ENCODE measurements at regions not wholly inside any gene's neighbourhood (a gene's known extent, or its start where the extent isn't known, plus 50 kb on each side); places are given as distances from the start of the nearest gene placed in this dataset.

GRCh38 chr4:151820004-151820403, 59.2 kb upstream of the GATB start:
- no TSS peak for BruUV-seq (replicated peaks)
- Histone ChIP-seq H3K36me3 (ENCODE audit: low read depth, low read length) (no peaks in the 10 kb centered on the region), H3K27ac (ENCODE audit: low read length) (no peak overlapping the region), H3K27me3 (ENCODE audit: low read length) (no peaks in the 10 kb centered on the region), H3K4me2 (ENCODE audit: low read length) (no peak overlapping the region), H3K9me2 (replicated peaks; ENCODE audit: low read length) (no peaks in the 10 kb centered on the region), H3K4me3 (ENCODE audit: low read length) (no peak overlapping the region), H3K4me1 (ENCODE audit: insufficient read depth, low read length) (no peaks in the 10 kb centered on the region), H3K79me2 (ENCODE audit: low read length) (no peaks in the 10 kb centered on the region), H4K20me1 (ENCODE audit: low read length) (no peaks in the 10 kb centered on the region), H2AFZ (ENCODE audit: low read length) (no peak overlapping the region), H3K9ac (ENCODE audit: low read length) (no peak overlapping the region), H3K9me3 (ENCODE audit: low read length) (no peaks in the 10 kb centered on the region), H3F3A (ENCODE audit: low read length, unreplicated experiment) (no peaks in the 10 kb centered on the region)
- intact Hi-C loops (cut with micrococcal nuclease), result no loop called here
- TF ChIP-seq EZH2 (IDR thresholded peaks at IDR 0.05; ENCODE audit: low read length, unreplicated experiment) (no peak), EZH2phosphoT487 (IDR thresholded peaks at IDR 0.05; ENCODE audit: borderline replicate concordance, low read length) (no peak), CTCF (conservative IDR thresholded peaks at IDR 0.05; ENCODE audit: low read depth, low read length) (no peak)
- POLR2A ChIA-PET (ENCODE audit: unreplicated experiment), result no interaction called here
- CTCF ChIA-PET, result no interaction called here
- DNase-seq (no peak), ATAC-seq (no peak)

GRCh38 chr4:151811403-151811802, 50.6 kb upstream of the GATB start:
- H3F3A ChIP-seq (ENCODE audit: low read length, unreplicated experiment), result no peaks in the 10 kb centered on the region
- ATAC-seq (no peak), DNase-seq (no peak)
- H3K4me3 ChIP-seq (ENCODE audit: low read length), result no peak overlapping the region
- no peak overlapping the region for H2AFZ ChIP-seq (ENCODE audit: low read length)
- ChIA-PET CTCF (interaction anchor here (0.5 kb wide), 1 partner anchor 643 kb away, joined by 4 read pairs; no protein-coding TSS in a partner anchor), POLR2A (ENCODE audit: unreplicated experiment) (interaction anchor here (0.6 kb wide), 1 partner anchor 155 kb away, joined by 3 read pairs; no protein-coding TSS in a partner anchor)
- no peaks in the 10 kb centered on the region for H3K9me3 ChIP-seq (ENCODE audit: low read length)
- H4K20me1 ChIP-seq (ENCODE audit: low read length), result no peaks in the 10 kb centered on the region
- H3K9me2 ChIP-seq (replicated peaks; ENCODE audit: low read length), result no peaks in the 10 kb centered on the region
- H3K4me1 ChIP-seq (ENCODE audit: insufficient read depth, low read length), result peaks cover 20% of the 10 kb centered on the region
- TF ChIP-seq EZH2phosphoT487 (IDR thresholded peaks at IDR 0.05; ENCODE audit: borderline replicate concordance, low read length) (no peak), CTCF (conservative IDR thresholded peaks at IDR 0.05; ENCODE audit: low read depth, low read length) (no peak), EZH2 (IDR thresholded peaks at IDR 0.05; ENCODE audit: low read length, unreplicated experiment) (no peak)
- no peak overlapping the region for H3K27ac ChIP-seq (ENCODE audit: low read length)
- no peaks in the 10 kb centered on the region for H3K79me2 ChIP-seq (ENCODE audit: low read length)
- H3K36me3 ChIP-seq (ENCODE audit: low read depth, low read length), result no peaks in the 10 kb centered on the region
- H3K4me2 ChIP-seq (ENCODE audit: low read length), result no peak overlapping the region
- no peak overlapping the region for H3K9ac ChIP-seq (ENCODE audit: low read length)
- intact Hi-C loops (cut with micrococcal nuclease), result no loop called here
- no TSS peak for BruUV-seq (replicated peaks)
- no peaks in the 10 kb centered on the region for H3K27me3 ChIP-seq (ENCODE audit: low read length)

All from PC-3 (cell line).